Suprapubic skin (tissue), 4 donors: ENCODE measurements at regions not wholly inside any gene's neighbourhood (a gene's known extent, or its start where the extent isn't known, plus 50 kb on each side); places are given as distances from the start of the nearest gene placed in this dataset.

Source experiments
- DNase-seq, 2 donors: peaks; one replicate each; pipeline ENCODE4 v3.0.0-alpha.2; 2019; ENCODE audit warnings: low spot score in 2 of 2
- H3K27ac ChIP-seq: fragments of 200-600 bp; sonication (generic); one replicate; pipeline ENCODE4 v1.5.1; 2019
- H3K27me3 ChIP-seq: fragments of 200-600 bp; sonication (generic); one replicate; pipeline ENCODE4 v1.5.1; 2019
- H3K36me3 ChIP-seq: fragments of 200-600 bp; sonication (generic); one replicate; pipeline ENCODE4 v1.5.1; 2019
- H3K4me1 ChIP-seq: fragments of 200-600 bp; sonication (generic); one replicate; pipeline ENCODE4 v1.5.1; 2019
- H3K4me3 ChIP-seq: fragments of 200-600 bp; sonication (generic); one replicate; pipeline ENCODE4 v1.5.1; 2019; ENCODE audit warnings: mild to moderate bottlenecking
- H3K9me3 ChIP-seq: fragments of 200-600 bp; sonication (generic); one replicate; pipeline ENCODE4 v1.5.1; 2019
- CTCF ChIP-seq, 2 donors: fragments of 200-600 bp in 1 of 2; fragments of 450-650 bp in 1 of 2; sonication (generic) in 1 of 2; IDR thresholded peaks; one replicate each; pipeline ENCODE4 v1.5.1; 2016 to 2019; ENCODE audit warnings: antibody characterized with exemption in 2 of 2, mild to moderate bottlenecking in 1 of 2, moderate library complexity in 1 of 2
- EP300 ChIP-seq: sonication (generic); formaldehyde crosslinking; IDR thresholded peaks from one replicate; pipeline ENCODE4 v1.6.1; 2017; ENCODE audit warnings: antibody characterized with exemption
- POLR2A ChIP-seq, 2 donors: fragments of 450-650 bp; IDR thresholded peaks; one replicate each; pipeline ENCODE4 v1.6.1; 2017; ENCODE audit warnings: antibody characterized with exemption in 2 of 2, mild to moderate bottlenecking in 2 of 2, moderate library complexity in 2 of 2
- POLR2AphosphoS5 ChIP-seq, 3 donors: sonication (generic); formaldehyde crosslinking; IDR thresholded peaks; one replicate each; pipeline ENCODE4 v1.6.1; 2017; ENCODE audit warnings: antibody characterized with exemption in 3 of 3
- WGBS: methylation state at CpG from one replicate; pipeline ENCODE4 v1.1.5; 2018; 5-methylcytosine and 5-hydroxymethylcytosine counted together

DNA sequence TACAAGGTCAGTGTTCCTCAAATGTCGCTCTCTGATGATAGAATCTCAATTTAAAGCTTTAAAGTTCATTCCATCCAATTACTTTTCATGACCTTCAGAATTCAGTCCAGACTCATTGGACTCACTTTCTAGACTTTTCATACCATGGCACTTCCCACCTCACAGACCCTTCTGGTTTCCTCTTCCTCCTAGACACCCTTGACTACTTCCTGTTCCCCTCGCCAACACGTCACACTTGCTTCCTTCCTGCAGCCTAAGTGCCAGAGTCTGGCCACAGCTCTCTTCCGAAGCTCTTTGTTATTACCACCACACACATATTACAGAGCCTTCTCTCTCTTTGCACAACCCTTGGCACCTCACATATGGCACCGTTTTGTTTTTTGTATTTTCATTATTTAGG, 59.1 kb upstream of the UMPS start:
- 66% methylated on average over 5 of the region's 5 CpGs for WGBS
- H3K4me1 ChIP-seq, result no peaks in the 10 kb centered on the region
- no peaks in the 10 kb centered on the region for H3K9me3 ChIP-seq
- H3K27ac ChIP-seq, result no peak overlapping the region
- peaks cover 20% of the 10 kb centered on the region for H3K36me3 ChIP-seq
- no peaks in the 10 kb centered on the region for H3K27me3 ChIP-seq
- DNase-seq, result no peak
- no peak for TF ChIP-seq POLR2AphosphoS5 (IDR thresholded peaks at IDR 0.05)
- no peak for TF ChIP-seq EP300
- TF ChIP-seq CTCF (IDR thresholded peaks at IDR 0.05), result no peak
- no peak for TF ChIP-seq POLR2A (IDR thresholded peaks at IDR 0.05)
- no peak overlapping the region for H3K4me3 ChIP-seq

- TF ChIP-seq POLR2A (IDR thresholded peaks at IDR 0.05), result no peak
- peaks cover 10% of the 10 kb centered on the region for H3K36me3 ChIP-seq
- H3K9me3 ChIP-seq, result no peaks in the 10 kb centered on the region
- WGBS, result 90% methylated on average over 13 of the region's 13 CpGs
- DNase-seq, result no peak
- H3K27ac ChIP-seq, result no peak overlapping the region
- no peak overlapping the region for H3K4me3 ChIP-seq
- no peaks in the 10 kb centered on the region for H3K27me3 ChIP-seq
- no peaks in the 10 kb centered on the region for H3K4me1 ChIP-seq
Observed at GRCh38 chr3:124674336-124674735, 55.9 kb upstream of the UMPS start.

GRCh38 chr3:124676236-124676635, 54.0 kb upstream of the UMPS start:
- H3K36me3 ChIP-seq, result peaks cover 10% of the 10 kb centered on the region
- no peaks in the 10 kb centered on the region for H3K9me3 ChIP-seq
- no peaks in the 10 kb centered on the region for H3K27me3 ChIP-seq
- TF ChIP-seq POLR2A (IDR thresholded peaks at IDR 0.05), result no peak
- TF ChIP-seq CTCF (IDR thresholded peaks at IDR 0.05), result no peak
- TF ChIP-seq POLR2AphosphoS5 (IDR thresholded peaks at IDR 0.05), result no peak
- 92% methylated on average over 3 of the region's 3 CpGs for WGBS
- H3K27ac ChIP-seq, result no peak overlapping the region
- no peaks in the 10 kb centered on the region for H3K4me1 ChIP-seq
- no peak overlapping the region for H3K4me3 ChIP-seq
- DNase-seq, result no peak

GRCh38 chr3:124679048-124679638, 51.1 kb upstream of the UMPS start:
- H3K36me3 ChIP-seq, result peaks cover 6% of the 10 kb centered on the region
- WGBS, result 94% methylated on average over 5 of the region's 5 CpGs

More at GRCh38 chr3:124679048-124679638, 51.1 kb upstream of the UMPS start:
- no peaks in the 10 kb centered on the region for H3K27me3 ChIP-seq
- no peak overlapping the region for H3K27ac ChIP-seq
- DNase-seq, result no peak
- no peaks in the 10 kb centered on the region for H3K9me3 ChIP-seq
- TF ChIP-seq CTCF (IDR thresholded peaks at IDR 0.05) (no peak), POLR2AphosphoS5 (IDR thresholded peaks at IDR 0.05) (no peak), POLR2A (IDR thresholded peaks at IDR 0.05) (no peak), EP300 (no peak)
- H3K4me3 ChIP-seq, result no peak overlapping the region
- H3K4me1 ChIP-seq, result no peaks in the 10 kb centered on the region
